ENCODE measurements at regions not wholly inside any gene's neighbourhood (a gene's known extent, or its start where the extent isn't known, plus 50 kb on each side); places are given as distances from the start of the nearest gene placed in this dataset.

DNA sequence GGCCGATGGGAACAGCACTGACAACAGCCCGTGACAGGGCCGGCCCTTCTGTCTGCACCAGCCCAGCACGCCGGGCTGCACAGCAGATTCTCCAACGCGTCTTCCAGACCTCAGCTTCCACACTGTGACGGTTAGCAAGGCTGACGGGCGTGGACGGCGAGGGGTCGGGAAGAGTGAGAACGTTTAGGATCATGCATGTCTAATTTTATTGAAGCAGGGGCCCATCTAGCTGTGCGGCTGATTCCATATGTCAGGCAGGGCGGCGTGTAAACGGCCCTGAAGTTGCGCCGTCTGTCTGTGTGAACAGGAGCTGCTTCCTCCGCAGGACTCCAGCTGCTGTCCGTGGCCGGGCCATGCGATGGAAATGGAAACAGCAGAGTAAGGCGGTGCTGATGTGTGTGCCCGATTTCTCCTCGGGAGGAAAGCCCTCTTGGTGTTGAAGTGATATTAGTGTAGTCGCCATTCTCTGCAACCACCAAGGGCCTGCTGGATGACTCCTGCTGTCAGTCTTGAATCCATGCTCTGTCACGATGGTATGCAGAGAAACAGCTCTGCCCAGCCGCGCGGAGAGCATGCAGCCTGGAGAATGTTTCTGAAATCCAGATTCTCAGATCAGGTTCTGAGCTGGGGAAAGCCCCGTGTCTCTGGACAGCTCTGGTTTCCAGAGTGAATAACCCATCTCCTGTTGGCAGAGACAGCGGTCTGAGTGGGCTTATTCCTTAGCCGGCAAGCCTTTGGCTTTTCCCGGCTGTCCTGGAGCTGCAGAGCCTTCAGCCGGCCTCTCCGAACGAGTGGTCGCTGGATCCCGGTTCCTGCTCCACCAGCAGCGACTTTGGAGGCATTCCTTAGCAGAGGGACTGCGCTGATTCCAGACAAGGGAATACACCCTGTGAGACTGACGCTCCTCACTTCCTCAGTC, 158.1 kb upstream of the UBE3A start:
- no peak for TF ChIP-seq POLR2A (IDR thresholded peaks at IDR 0.05; ENCODE audit: low read length)
- no peak for TF ChIP-seq GATA1 (IDR thresholded peaks at IDR 0.05; ENCODE audit: low read depth, low read length)

Data from erythroblast (primary cell).